ENCODE measurements at regions not wholly inside any gene's neighbourhood (a gene's known extent, or its start where the extent isn't known, plus 50 kb on each side); places are given as distances from the start of the nearest gene placed in this dataset.

DNA sequence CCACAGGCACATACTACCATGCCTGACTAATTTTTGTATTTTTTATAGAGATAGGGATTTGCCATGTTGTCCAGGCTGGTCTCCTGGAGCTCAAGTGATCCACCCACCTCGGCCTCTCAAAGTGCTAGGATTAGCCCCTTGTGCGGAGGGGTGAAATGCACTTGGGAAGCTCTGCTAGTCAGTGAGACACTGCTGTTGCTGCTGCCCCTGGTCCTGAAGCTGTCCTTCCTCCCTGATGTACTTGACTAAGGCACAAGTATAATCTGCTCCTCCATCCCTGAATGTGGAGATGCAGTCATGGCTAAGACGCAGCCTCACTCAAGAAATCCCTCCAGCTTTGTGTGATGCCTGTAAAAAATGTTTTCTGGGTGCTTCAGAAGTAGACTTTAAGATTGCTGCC lies 124.5 kb downstream of the KCTD15 start:
- Histone ChIP-seq H3K36me3 (ENCODE audit: control insufficient read depth, insufficient read depth, low read length) (no peaks in the 10 kb centered on the region), H3K4me3 (ENCODE audit: low read depth in 2 of 2, low read length in 2 of 2) (no peak overlapping the region), H3K9me3 (ENCODE audit: control insufficient read depth, insufficient read depth, low read depth, low read length) (no peaks in the 10 kb centered on the region), H3K27ac (ENCODE audit: low read length) (no peak overlapping the region), H3K4me1 (ENCODE audit: control insufficient read depth, insufficient read depth, low read length) (no peaks in the 10 kb centered on the region), H3K27me3 (ENCODE audit: control insufficient read depth, insufficient read depth, low read length) (0 out of 2 replicates have a peak, but pooled peaks cover 3% of the 10 kb centered on the region)
- ChIA-PET CTCF (no interaction called here), POLR2A (no interaction called here)
- no peak for TF ChIP-seq SIN3A (IDR thresholded peaks at IDR 0.05; ENCODE audit: borderline replicate concordance, insufficient read depth, low read depth, low read length)
- no peak for TF ChIP-seq POLR2AphosphoS5 (IDR thresholded peaks at IDR 0.05; ENCODE audit: low read depth, low read length)
- peak; percentile 61 to 64; a peak in 3 of 4 replicates for TF ChIP-seq REST (IDR thresholded peaks at IDR 0.05; ENCODE audit: insufficient read depth in 1 of 2, low read depth in 2 of 2, low read length in 1 of 2)
- TF ChIP-seq CTCF (IDR thresholded peaks at IDR 0.05) = no peak
- no peak for ATAC-seq
- in situ Hi-C loops (cut with HindIII; ENCODE audit: low pct_unique_long_range_greater_than_20kb, low sequenced_read_pairs) (no loop called here), intact Hi-C loops (cut with micrococcal nuclease; ENCODE audit: unreplicated experiment) (no loop called here)
- DNase-seq (ENCODE audit: low read depth, low spot score) = no peak
- no TSS peak for BruUV-seq (replicated peaks)

GRCh38 chr19:33926306-33926705 lies 129.6 kb downstream of the KCTD15 start:
- CTCF ChIA-PET = no interaction called here
- intact Hi-C loops (cut with micrococcal nuclease; ENCODE audit: unreplicated experiment) = no loop called here
- no peak overlapping the region for H3K27ac ChIP-seq (ENCODE audit: low read length)
- in situ Hi-C loops (cut with HindIII; ENCODE audit: low pct_unique_long_range_greater_than_20kb, low sequenced_read_pairs) = no loop called here
- DNase-seq (ENCODE audit: low read depth, low spot score) (no peak), ATAC-seq (no peak)
- H3K27me3 ChIP-seq (ENCODE audit: control insufficient read depth, insufficient read depth, low read length) = peaks cover 7% of the 10 kb centered on the region
- no peak for TF ChIP-seq TCF7L2 (IDR thresholded peaks at IDR 0.05; ENCODE audit: low read depth, low read length)
- TF ChIP-seq SIN3A (IDR thresholded peaks at IDR 0.05; ENCODE audit: borderline replicate concordance, insufficient read depth, low read depth, low read length) = no peak
- H3K36me3 ChIP-seq (ENCODE audit: control insufficient read depth, insufficient read depth, low read length) = no peaks in the 10 kb centered on the region
- no peaks in the 10 kb centered on the region for H3K9me3 ChIP-seq (ENCODE audit: control insufficient read depth, insufficient read depth, low read depth, low read length)
- H3K4me3 ChIP-seq (ENCODE audit: low read depth in 2 of 2, low read length in 2 of 2) = no peak overlapping the region
- POLR2A ChIA-PET = no interaction called here
- no peaks in the 10 kb centered on the region for H3K4me1 ChIP-seq (ENCODE audit: control insufficient read depth, insufficient read depth, low read length)
- BruUV-seq (replicated peaks) = no TSS peak

DNA sequence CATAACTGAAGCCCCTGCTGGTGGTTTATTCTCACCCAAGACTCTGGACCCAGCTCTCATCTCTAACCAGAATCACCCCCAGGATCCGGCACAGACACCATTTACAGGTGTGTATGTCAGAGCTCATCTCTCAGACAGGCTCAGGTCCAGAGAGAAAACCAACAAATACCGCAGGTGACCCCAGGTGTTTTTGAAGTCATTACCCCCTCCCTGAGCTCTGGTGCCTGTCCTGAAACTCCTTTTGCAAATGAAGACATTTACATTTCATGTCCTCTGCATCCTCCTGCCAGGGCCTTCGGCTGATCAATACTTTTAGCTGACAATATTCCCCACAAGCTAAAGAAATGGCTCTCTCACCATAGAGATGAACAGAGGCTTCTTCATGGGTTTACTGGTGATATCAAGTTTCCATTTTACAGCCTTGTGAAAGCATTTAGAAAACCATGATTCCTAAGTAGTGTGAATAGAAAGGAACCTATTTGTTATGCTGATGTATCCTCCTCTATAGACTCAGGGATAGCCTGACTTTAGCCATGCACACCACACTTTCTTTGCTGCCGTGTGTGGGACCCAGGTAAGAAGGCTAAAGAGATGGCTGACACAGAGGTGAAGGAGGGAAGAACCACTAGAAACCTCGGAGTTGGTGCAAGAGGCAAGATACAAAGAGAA lies 131.3 kb downstream of the KCTD15 start:
- in situ Hi-C loops (cut with HindIII; ENCODE audit: low pct_unique_long_range_greater_than_20kb, low sequenced_read_pairs) (no loop called here), intact Hi-C loops (cut with micrococcal nuclease; ENCODE audit: unreplicated experiment) (no loop called here)
- Histone ChIP-seq H3K4me3 (ENCODE audit: low read depth in 2 of 2, low read length in 2 of 2) (no peak overlapping the region), H3K36me3 (ENCODE audit: control insufficient read depth, insufficient read depth, low read length) (no peaks in the 10 kb centered on the region), H3K27me3 (ENCODE audit: control insufficient read depth, insufficient read depth, low read length) (peaks cover 7% of the 10 kb centered on the region), H3K4me1 (ENCODE audit: control insufficient read depth, insufficient read depth, low read length) (no peaks in the 10 kb centered on the region), H3K27ac (ENCODE audit: low read length) (no peak overlapping the region), H3K9me3 (ENCODE audit: control insufficient read depth, insufficient read depth, low read depth, low read length) (no peaks in the 10 kb centered on the region)
- TF ChIP-seq TCF7L2 (IDR thresholded peaks at IDR 0.05; ENCODE audit: low read depth, low read length) (no peak), REST (IDR thresholded peaks at IDR 0.05; ENCODE audit: insufficient read depth in 1 of 2, low read depth in 2 of 2, low read length in 1 of 2) (no peak), CTCF (IDR thresholded peaks at IDR 0.05) (no peak), POLR2AphosphoS5 (IDR thresholded peaks at IDR 0.05; ENCODE audit: low read depth, low read length) (no peak), SIN3A (IDR thresholded peaks at IDR 0.05; ENCODE audit: borderline replicate concordance, insufficient read depth, low read depth, low read length) (no peak)
- ATAC-seq (no peak), DNase-seq (ENCODE audit: low read depth, low spot score) (no peak)
- BruUV-seq (replicated peaks) = no TSS peak
- CTCF ChIA-PET = interaction anchor here (0.6 to 0.7 kb wide), 2 partner anchors 25 to 149 kb away, joined by 3 to 5 read pairs; no protein-coding TSS in a partner anchor
- POLR2A ChIA-PET = interaction anchor here (0.6 kb wide), 2 partner anchors 16 to 68 kb away, joined by 3 to 5 read pairs; no protein-coding TSS in a partner anchor
